Neural cell (in vitro differentiated cells): ENCODE measurements at regions not wholly inside any gene's neighbourhood (a gene's known extent, or its start where the extent isn't known, plus 50 kb on each side); places are given as distances from the start of the nearest gene placed in this dataset.

Source experiments
- H2AFZ ChIP-seq: fragments of 200-600, 300-800 bp; sonication (generic), shearing (Covaris generic); 2 replicates; pipeline ENCODE4 v1.6.0; 2014; ENCODE audit warnings: low read depth, mild to moderate bottlenecking, antibody characterized with exemption, low read length, moderate library complexity
- H3F3A ChIP-seq: fragments of 200-600 bp; shearing (Covaris generic); 2 replicates; pipeline ENCODE4 v1.6.1; 2016; ENCODE audit warnings: mild to moderate bottlenecking, moderate library complexity, mixed read lengths, antibody characterized with exemption, low read length; ENCODE audit not compliant: insufficient read depth, poor library complexity, severe bottlenecking
- H3K27ac ChIP-seq: fragments of 200-600, 300-800 bp; sonication (generic), shearing (Covaris generic); 2 replicates; pipeline ENCODE4 v1.5.1; 2014; ENCODE audit warnings: mild to moderate bottlenecking, low read length, moderate library complexity
- H3K27me3 ChIP-seq: fragments of 300-800, 200-600 bp; sonication (generic), shearing (Covaris generic); 2 replicates; pipeline ENCODE4 v1.6.0; 2014; ENCODE audit warnings: mild to moderate bottlenecking, low read depth, low read length, moderate library complexity; ENCODE audit not compliant: insufficient read depth
- H3K36me3 ChIP-seq: fragments of 300-800, 200-600 bp; sonication (generic), shearing (Covaris generic); 2 replicates; pipeline ENCODE4 v1.5.1; 2014; ENCODE audit warnings: mild to moderate bottlenecking, antibody characterized with exemption, low read length, moderate library complexity; ENCODE audit not compliant: insufficient read depth
- H3K4me2 ChIP-seq: fragments of 300-800, 200-600 bp; sonication (generic), shearing (Covaris generic); 2 replicates; pipeline ENCODE4 v1.6.0; 2014; ENCODE audit warnings: mild to moderate bottlenecking, low read length
- H3K4me3 ChIP-seq: fragments of 300-800, 200-600 bp; sonication (generic), shearing (Covaris generic); 2 replicates; pipeline ENCODE4 v1.5.1; 2014; ENCODE audit warnings: mild to moderate bottlenecking, low read length, moderate library complexity
- H3K79me2 ChIP-seq: fragments of 200-600 bp; shearing (Covaris generic); replicated peaks from 2 replicates; pipeline ENCODE4 v1.6.0; 2014; ENCODE audit warnings: mild to moderate bottlenecking, low read length, moderate library complexity; ENCODE audit not compliant: insufficient read depth
- H3K9ac ChIP-seq: fragments of 300-800, 200-600 bp; sonication (generic), shearing (Covaris generic); 2 replicates; pipeline ENCODE4 v1.6.1; 2016; ENCODE audit warnings: mild to moderate bottlenecking, low read length, mixed read lengths
- H3K9me2 ChIP-seq: fragments of 200-600 bp; shearing (Covaris generic); 2 replicates; pipeline ENCODE4 v1.6.1; 2016; ENCODE audit warnings: mild to moderate bottlenecking, low read length, mixed read lengths; ENCODE audit not compliant: insufficient read depth
- H3K9me3 ChIP-seq: fragments of 200-600, 300-800 bp; sonication (generic), shearing (Covaris generic); 2 replicates; pipeline ENCODE4 v1.6.1; 2016; ENCODE audit warnings: mild to moderate bottlenecking, mixed run types, low read length, moderate library complexity, mixed read lengths
- H4K20me1 ChIP-seq: fragments of 200-600 bp; shearing (Covaris generic); 2 replicates; pipeline ENCODE4 v1.6.1; 2016; ENCODE audit warnings: mild to moderate bottlenecking, mixed run types; ENCODE audit not compliant: insufficient read depth
- CTCF ChIP-seq: fragments of 450-650 bp; IDR thresholded peaks from 2 replicates; pipeline ENCODE4 v1.5.1; 2014; ENCODE audit warnings: antibody characterized with exemption, mild to moderate bottlenecking, moderate library complexity; ENCODE audit not compliant: poor library complexity, severe bottlenecking
- EP300 ChIP-seq: fragments of 450-650 bp; conservative IDR thresholded peaks from 2 replicates; pipeline ENCODE4 v1.6.1; 2014; ENCODE audit warnings: antibody characterized with exemption, mild to moderate bottlenecking, moderate library complexity; ENCODE audit not compliant: poor library complexity, severe bottlenecking
- EZH2 ChIP-seq: fragments of 200-600, 300-800 bp; shearing (Covaris generic), sonication (generic); IDR thresholded peaks from 2 replicates; pipeline ENCODE4 v1.6.1; 2014; ENCODE audit warnings: antibody characterized with exemption, low read length, borderline replicate concordance, mild to moderate bottlenecking; ENCODE audit not compliant: insufficient read depth, poor library complexity, severe bottlenecking
- POLR2AphosphoS5 ChIP-seq: IDR thresholded peaks from 2 replicates; pipeline ENCODE4 v1.6.1; 2012
- RAD21 ChIP-seq: fragments of 450-650 bp; conservative IDR thresholded peaks from 2 replicates; pipeline ENCODE4 v1.6.1; 2014; ENCODE audit warnings: antibody characterized with exemption, mild to moderate bottlenecking, moderate library complexity
- REST ChIP-seq: IDR thresholded peaks from 2 replicates; pipeline ENCODE4 v1.6.1; 2012; ENCODE audit warnings: borderline replicate concordance
- SMC3 ChIP-seq: fragments of 450-650 bp; conservative IDR thresholded peaks from 2 replicates; pipeline ENCODE4 v1.6.1; 2014; ENCODE audit warnings: antibody characterized with exemption, mild to moderate bottlenecking, moderate library complexity; ENCODE audit not compliant: poor library complexity
- TAF1 ChIP-seq: IDR thresholded peaks from 2 replicates; pipeline ENCODE4 v1.6.1; 2012; ENCODE audit warnings: low read depth

- TF ChIP-seq CTCF, result no peak
- no peak for TF ChIP-seq RAD21
- TF ChIP-seq TAF1, result no peak
These were observed 206.3 kb downstream of the SLITRK5 start (continued) for GRCh38 chr13:87877477-87877876.

GRCh38 chr13:87878706-87879105 lies 207.5 kb downstream of the SLITRK5 start:
- no peaks in the 10 kb centered on the region for H3K36me3 ChIP-seq
- H3K4me2 ChIP-seq, result no peak overlapping the region
- H3K27ac ChIP-seq, result no peak overlapping the region
- H2AFZ ChIP-seq, result no peak overlapping the region
- no peaks in the 10 kb centered on the region for H3F3A ChIP-seq
- no peaks in the 10 kb centered on the region for H3K27me3 ChIP-seq
- no peak for TF ChIP-seq RAD21
- no peak for TF ChIP-seq SMC3
- no peak for TF ChIP-seq POLR2AphosphoS5
- no peak for TF ChIP-seq EP300
- TF ChIP-seq CTCF, result no peak
- no peaks in the 10 kb centered on the region for H4K20me1 ChIP-seq
- no peaks in the 10 kb centered on the region for H3K9me3 ChIP-seq
- H3K79me2 ChIP-seq, result no peaks in the 10 kb centered on the region
- H3K9ac ChIP-seq, result no peak overlapping the region
- H3K4me3 ChIP-seq, result no peak overlapping the region
- H3K9me2 ChIP-seq, result no peaks in the 10 kb centered on the region

GRCh38 chr13:87884884-87885283 lies 213.7 kb downstream of the SLITRK5 start:
- Histone ChIP-seq H3K9ac (peak overlapping the region; percentile 46), H3K27ac (peak overlapping the region; percentile 85), H3K9me3 (no peaks in the 10 kb centered on the region), H2AFZ (no peak overlapping the region), H3K36me3 (no peaks in the 10 kb centered on the region), H3K4me2 (peak overlapping the region; percentile 66), H3K4me3 (peak overlapping the region; percentile 7), H3K79me2 (no peaks in the 10 kb centered on the region), H4K20me1 (no peaks in the 10 kb centered on the region), H3K27me3 (no peaks in the 10 kb centered on the region), H3F3A (peaks cover 5% of the 10 kb centered on the region), H3K9me2 (no peaks in the 10 kb centered on the region)
- TF ChIP-seq CTCF (no peak), EZH2 (no peak), POLR2AphosphoS5 (peak; percentile 80), RAD21 (peak; percentile 48), REST (peak; percentile 92), TAF1 (no peak), SMC3 (no peak), EP300 (peak; percentile 92)
